ENCODE measurements at regions not wholly inside any gene's neighbourhood (a gene's known extent, or its start where the extent isn't known, plus 50 kb on each side); places are given as distances from the start of the nearest gene placed in this dataset.

GRCh38 chr14:26984311-26985177 is 386.7 kb upstream of the NOVA1 start:
- ATAC-seq (ENCODE audit: insufficient number of reproducible peaks, low FRiP score, low read depth) (no peak), DNase-seq (ENCODE audit: low spot score) (no peak)
- H3K9me3 ChIP-seq, result no peaks in the 10 kb centered on the region
- no peaks in the 10 kb centered on the region for H3K27me3 ChIP-seq (replicated peaks; ENCODE audit: insufficient read depth)
- no peak overlapping the region for H3K27ac ChIP-seq
- no peaks in the 10 kb centered on the region for H3K4me1 ChIP-seq (ENCODE audit: control insufficient read depth in 1 of 2, low read depth in 2 of 2)
- no peaks in the 10 kb centered on the region for H3K36me3 ChIP-seq
- TF ChIP-seq CTCF (IDR thresholded peaks at IDR 0.05), result peak; percentile 60
- H3K4me3 ChIP-seq, result no peak overlapping the region

- H3K4me1 ChIP-seq (ENCODE audit: control insufficient read depth in 1 of 2, low read depth in 2 of 2), result no peaks in the 10 kb centered on the region
- ATAC-seq (ENCODE audit: insufficient number of reproducible peaks, low FRiP score, low read depth) (no peak), DNase-seq (ENCODE audit: low spot score) (no peak)
- no peaks in the 10 kb centered on the region for H3K9me3 ChIP-seq
- H3K27ac ChIP-seq, result no peak overlapping the region
- no peak overlapping the region for H3K4me3 ChIP-seq
- no peaks in the 10 kb centered on the region for H3K27me3 ChIP-seq (replicated peaks; ENCODE audit: insufficient read depth)
- H3K36me3 ChIP-seq, result no peaks in the 10 kb centered on the region
- no peak for TF ChIP-seq CTCF (IDR thresholded peaks at IDR 0.05)
Measured at GRCh38 chr14:26987744-26988363, 390.0 kb upstream of the NOVA1 start.

- no peak for DNase-seq (ENCODE audit: low spot score)
- Histone ChIP-seq H3K9me3 (no peaks in the 10 kb centered on the region), H3K36me3 (no peaks in the 10 kb centered on the region), H3K27me3 (replicated peaks; ENCODE audit: insufficient read depth) (no peaks in the 10 kb centered on the region), H3K27ac (no peak overlapping the region), H3K4me1 (ENCODE audit: control insufficient read depth in 1 of 2, low read depth in 2 of 2) (no peaks in the 10 kb centered on the region), H3K4me3 (no peak overlapping the region)
- TF ChIP-seq CTCF (IDR thresholded peaks at IDR 0.05), result no peak
- ATAC-seq (ENCODE audit: insufficient number of reproducible peaks, low FRiP score, low read depth), result no peak
Measured at GRCh38 chr14:26990946-26991345, 393.1 kb upstream of the NOVA1 start.

GRCh38 chr14:26992403-26993115 is 394.7 kb upstream of the NOVA1 start:
- Histone ChIP-seq H3K27me3 (replicated peaks; ENCODE audit: insufficient read depth) (no peaks in the 10 kb centered on the region), H3K36me3 (no peaks in the 10 kb centered on the region), H3K4me3 (no peak overlapping the region), H3K27ac (no peak overlapping the region), H3K4me1 (ENCODE audit: control insufficient read depth in 1 of 2, low read depth in 2 of 2) (no peaks in the 10 kb centered on the region), H3K9me3 (no peaks in the 10 kb centered on the region)
- DNase-seq (ENCODE audit: low spot score), result no peak
- ATAC-seq (ENCODE audit: insufficient number of reproducible peaks, low FRiP score, low read depth), result no peak
- TF ChIP-seq CTCF (IDR thresholded peaks at IDR 0.05), result no peak

GRCh38 chr14:26993556-26993955 is 395.7 kb upstream of the NOVA1 start:
- ATAC-seq (ENCODE audit: insufficient number of reproducible peaks, low FRiP score, low read depth), result no peak
- no peak overlapping the region for H3K27ac ChIP-seq
- H3K36me3 ChIP-seq, result no peaks in the 10 kb centered on the region
- H3K9me3 ChIP-seq, result no peaks in the 10 kb centered on the region
- no peak for TF ChIP-seq CTCF (IDR thresholded peaks at IDR 0.05)
- no peak overlapping the region for H3K4me3 ChIP-seq
- DNase-seq (ENCODE audit: low spot score), result no peak
- no peaks in the 10 kb centered on the region for H3K4me1 ChIP-seq (ENCODE audit: control insufficient read depth in 1 of 2, low read depth in 2 of 2)
- no peaks in the 10 kb centered on the region for H3K27me3 ChIP-seq (replicated peaks; ENCODE audit: insufficient read depth)
